HCT116 (cell line): ENCODE measurements at regions not wholly inside any gene's neighbourhood (a gene's known extent, or its start where the extent isn't known, plus 50 kb on each side); places are given as distances from the start of the nearest gene placed in this dataset.

Experiments used
- EGR1 ChIP-seq: IDR thresholded peaks from 2 replicates; pipeline ENCODE4 v1.6.1; 2012; ENCODE audit warnings: low read depth
- ELF1 ChIP-seq: IDR thresholded peaks from 2 replicates; pipeline ENCODE4 v1.6.1; 2012; ENCODE audit warnings: low read depth, borderline replicate concordance
- EZH2phosphoT487 ChIP-seq: fragments of 200-600 bp; IDR thresholded peaks from 2 replicates; pipeline ENCODE4 v1.6.1; 2018; ENCODE audit warnings: antibody characterized with exemption, borderline replicate concordance
- SRF ChIP-seq: IDR thresholded peaks from 2 replicates; pipeline ENCODE4 v1.6.1; 2012; ENCODE audit warnings: low read depth
- TF ChIP-seq, protein P1 (sequence below), 3 experiments: fragments of 200-600 bp in 1 of 3; sonication (generic) in 1 of 3; IDR thresholded peaks in 2 of 3; conservative IDR thresholded peaks in 1 of 3; 2 replicates each; pipeline ENCODE4 v1.5.1; 2012 to 2017; ENCODE audit warnings: low read depth in 2 of 3, low read length in 2 of 3, antibody characterized with exemption in 1 of 3, borderline replicate concordance in 1 of 3, control low read depth in 1 of 3, mild to moderate bottlenecking in 1 of 3, mixed read lengths in 1 of 3, mixed run types in 1 of 3, moderate library complexity in 1 of 3; ENCODE audit not compliant: insufficient read depth in 1 of 3
- TF ChIP-seq, protein P2 (sequence below): IDR thresholded peaks from 2 replicates; pipeline ENCODE4 v1.6.1; 2012; ENCODE audit warnings: low read depth

DNA sequence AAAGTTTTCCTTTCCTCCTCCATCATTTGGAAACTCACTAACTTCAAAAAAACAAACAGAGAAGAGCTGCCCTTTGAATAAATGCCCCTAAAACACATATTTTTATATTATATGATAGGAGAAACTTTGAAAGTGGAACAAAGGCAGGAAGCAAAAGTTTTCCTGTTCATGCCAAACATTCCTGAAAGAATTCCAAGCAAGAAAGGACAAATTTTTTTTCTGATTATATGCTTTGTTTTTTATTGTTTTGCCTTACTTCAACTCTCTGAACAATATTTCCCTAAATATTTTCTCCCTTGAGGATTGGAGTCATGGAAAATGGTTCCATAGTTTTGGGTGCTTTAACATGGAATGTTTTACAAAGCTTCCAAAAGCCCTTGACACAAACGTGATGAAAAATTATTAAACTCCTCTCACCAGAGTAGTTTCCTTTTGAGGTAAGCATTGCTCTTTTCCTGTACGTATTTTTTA lies 638.5 kb upstream of the CAMK1G start:
- TF ChIP-seq EGR1: no peak
- no peak for TF ChIP-seq SRF
- TF ChIP-seq, protein P1, sequence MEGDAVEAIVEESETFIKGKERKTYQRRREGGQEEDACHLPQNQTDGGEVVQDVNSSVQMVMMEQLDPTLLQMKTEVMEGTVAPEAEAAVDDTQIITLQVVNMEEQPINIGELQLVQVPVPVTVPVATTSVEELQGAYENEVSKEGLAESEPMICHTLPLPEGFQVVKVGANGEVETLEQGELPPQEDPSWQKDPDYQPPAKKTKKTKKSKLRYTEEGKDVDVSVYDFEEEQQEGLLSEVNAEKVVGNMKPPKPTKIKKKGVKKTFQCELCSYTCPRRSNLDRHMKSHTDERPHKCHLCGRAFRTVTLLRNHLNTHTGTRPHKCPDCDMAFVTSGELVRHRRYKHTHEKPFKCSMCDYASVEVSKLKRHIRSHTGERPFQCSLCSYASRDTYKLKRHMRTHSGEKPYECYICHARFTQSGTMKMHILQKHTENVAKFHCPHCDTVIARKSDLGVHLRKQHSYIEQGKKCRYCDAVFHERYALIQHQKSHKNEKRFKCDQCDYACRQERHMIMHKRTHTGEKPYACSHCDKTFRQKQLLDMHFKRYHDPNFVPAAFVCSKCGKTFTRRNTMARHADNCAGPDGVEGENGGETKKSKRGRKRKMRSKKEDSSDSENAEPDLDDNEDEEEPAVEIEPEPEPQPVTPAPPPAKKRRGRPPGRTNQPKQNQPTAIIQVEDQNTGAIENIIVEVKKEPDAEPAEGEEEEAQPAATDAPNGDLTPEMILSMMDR (IDR thresholded peaks at IDR 0.05 in 2 of 3, conservative IDR thresholded peaks at IDR 0.05 in 1 of 3; ENCODE audit: borderline replicate concordance in 1 of 3, insufficient read depth in 1 of 3, low read depth in 2 of 3, low read length in 2 of 3): no peak
- TF ChIP-seq, protein P2, sequence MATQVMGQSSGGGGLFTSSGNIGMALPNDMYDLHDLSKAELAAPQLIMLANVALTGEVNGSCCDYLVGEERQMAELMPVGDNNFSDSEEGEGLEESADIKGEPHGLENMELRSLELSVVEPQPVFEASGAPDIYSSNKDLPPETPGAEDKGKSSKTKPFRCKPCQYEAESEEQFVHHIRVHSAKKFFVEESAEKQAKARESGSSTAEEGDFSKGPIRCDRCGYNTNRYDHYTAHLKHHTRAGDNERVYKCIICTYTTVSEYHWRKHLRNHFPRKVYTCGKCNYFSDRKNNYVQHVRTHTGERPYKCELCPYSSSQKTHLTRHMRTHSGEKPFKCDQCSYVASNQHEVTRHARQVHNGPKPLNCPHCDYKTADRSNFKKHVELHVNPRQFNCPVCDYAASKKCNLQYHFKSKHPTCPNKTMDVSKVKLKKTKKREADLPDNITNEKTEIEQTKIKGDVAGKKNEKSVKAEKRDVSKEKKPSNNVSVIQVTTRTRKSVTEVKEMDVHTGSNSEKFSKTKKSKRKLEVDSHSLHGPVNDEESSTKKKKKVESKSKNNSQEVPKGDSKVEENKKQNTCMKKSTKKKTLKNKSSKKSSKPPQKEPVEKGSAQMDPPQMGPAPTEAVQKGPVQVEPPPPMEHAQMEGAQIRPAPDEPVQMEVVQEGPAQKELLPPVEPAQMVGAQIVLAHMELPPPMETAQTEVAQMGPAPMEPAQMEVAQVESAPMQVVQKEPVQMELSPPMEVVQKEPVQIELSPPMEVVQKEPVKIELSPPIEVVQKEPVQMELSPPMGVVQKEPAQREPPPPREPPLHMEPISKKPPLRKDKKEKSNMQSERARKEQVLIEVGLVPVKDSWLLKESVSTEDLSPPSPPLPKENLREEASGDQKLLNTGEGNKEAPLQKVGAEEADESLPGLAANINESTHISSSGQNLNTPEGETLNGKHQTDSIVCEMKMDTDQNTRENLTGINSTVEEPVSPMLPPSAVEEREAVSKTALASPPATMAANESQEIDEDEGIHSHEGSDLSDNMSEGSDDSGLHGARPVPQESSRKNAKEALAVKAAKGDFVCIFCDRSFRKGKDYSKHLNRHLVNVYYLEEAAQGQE: no peak
- no peak for TF ChIP-seq EZH2phosphoT487
- TF ChIP-seq ELF1: no peak
